ENCODE measurements at regions not wholly inside any gene's neighbourhood (a gene's known extent, or its start where the extent isn't known, plus 50 kb on each side); places are given as distances from the start of the nearest gene placed in this dataset.
"Not testable (repeated sequence)": the region's sequence is repeated elsewhere in the genome, so short reads cannot be mapped to it uniquely, and the experiment has no call there.

- no peak for DNase-seq (ENCODE audit: low read depth, low spot score)
Measured at GRCh38 chr2:192498747-192499146, 304.0 kb upstream of the TMEFF2 start.

DNA sequence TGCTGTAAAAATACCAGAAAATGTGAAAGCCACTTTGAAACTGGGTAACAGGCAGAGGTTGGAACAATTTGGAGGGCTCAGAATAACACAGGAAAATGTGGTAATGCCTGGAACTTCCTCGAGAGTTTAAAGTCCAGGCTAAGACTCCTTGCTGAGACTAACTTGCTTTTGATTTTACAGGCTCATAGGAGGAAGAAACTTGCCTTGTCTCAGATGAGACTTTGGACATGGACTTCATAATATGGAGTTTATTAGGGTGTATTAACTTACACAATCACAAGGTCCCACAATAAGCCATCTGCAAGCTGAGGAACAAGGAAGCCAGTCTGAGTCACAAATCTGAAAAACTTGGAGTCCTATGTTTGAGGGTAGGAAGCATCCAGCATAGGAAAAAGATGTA, 293.4 kb upstream of the TMEFF2 start:
- not testable (repeated sequence) for DNase-seq (ENCODE audit: low read depth, low spot score)

DNA sequence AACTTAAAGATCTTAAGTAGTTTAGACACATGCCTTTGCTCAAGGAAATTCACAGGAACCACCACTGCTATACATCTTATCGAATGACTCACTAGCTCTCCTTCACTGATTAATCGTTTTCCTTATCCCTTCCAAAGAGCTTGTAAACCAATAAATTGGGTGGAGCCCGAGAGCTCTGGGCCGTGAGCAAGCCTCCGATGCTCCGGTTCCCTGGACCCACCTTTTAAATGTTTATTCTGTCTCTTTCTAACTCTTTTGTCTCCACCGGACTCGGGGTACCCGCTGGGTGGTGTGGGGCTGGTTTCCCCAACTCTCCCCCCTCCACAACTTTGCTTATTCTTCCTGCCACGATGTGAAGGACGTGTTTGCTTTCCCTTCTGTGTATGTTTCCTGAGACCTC, 292.9 kb upstream of the TMEFF2 start:
- no peak for DNase-seq (ENCODE audit: low read depth, low spot score)

DNA sequence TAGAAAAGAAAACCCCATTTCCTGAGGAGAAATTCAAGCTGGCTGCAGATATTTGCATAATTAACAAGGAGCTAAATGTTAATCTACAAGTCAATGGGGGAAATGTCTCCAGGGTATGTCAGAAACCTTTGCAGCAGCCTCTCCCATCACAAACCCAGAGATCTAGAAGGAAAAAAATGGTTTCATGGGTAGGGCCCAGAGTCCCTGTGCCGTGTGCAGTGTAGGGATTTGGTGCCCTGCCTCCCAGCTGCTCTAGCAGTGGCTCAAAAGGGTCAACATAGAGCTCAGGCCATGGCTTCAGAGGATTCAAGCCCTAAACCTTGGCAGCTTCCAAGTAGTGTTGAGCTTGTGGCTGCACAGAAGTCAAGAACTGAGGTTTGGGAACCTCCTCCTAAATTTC, 290.2 kb upstream of the TMEFF2 start:
- DNase-seq (ENCODE audit: low read depth, low spot score) = no peak

- no peak for DNase-seq (ENCODE audit: low read depth, low spot score)
Measured at GRCh38 chr2:192480984-192481383, 286.3 kb upstream of the TMEFF2 start.

GRCh38 chr2:192473331-192473730, 278.6 kb upstream of the TMEFF2 start:
- no peak for DNase-seq (ENCODE audit: low read depth, low spot score)

GRCh38 chr2:192471982-192472381, 277.2 kb upstream of the TMEFF2 start:
- no peak for DNase-seq (ENCODE audit: low read depth, low spot score)

- no peak for DNase-seq (ENCODE audit: low read depth, low spot score)
Measured at GRCh38 chr2:192469612-192470011, 274.9 kb upstream of the TMEFF2 start.

DNA sequence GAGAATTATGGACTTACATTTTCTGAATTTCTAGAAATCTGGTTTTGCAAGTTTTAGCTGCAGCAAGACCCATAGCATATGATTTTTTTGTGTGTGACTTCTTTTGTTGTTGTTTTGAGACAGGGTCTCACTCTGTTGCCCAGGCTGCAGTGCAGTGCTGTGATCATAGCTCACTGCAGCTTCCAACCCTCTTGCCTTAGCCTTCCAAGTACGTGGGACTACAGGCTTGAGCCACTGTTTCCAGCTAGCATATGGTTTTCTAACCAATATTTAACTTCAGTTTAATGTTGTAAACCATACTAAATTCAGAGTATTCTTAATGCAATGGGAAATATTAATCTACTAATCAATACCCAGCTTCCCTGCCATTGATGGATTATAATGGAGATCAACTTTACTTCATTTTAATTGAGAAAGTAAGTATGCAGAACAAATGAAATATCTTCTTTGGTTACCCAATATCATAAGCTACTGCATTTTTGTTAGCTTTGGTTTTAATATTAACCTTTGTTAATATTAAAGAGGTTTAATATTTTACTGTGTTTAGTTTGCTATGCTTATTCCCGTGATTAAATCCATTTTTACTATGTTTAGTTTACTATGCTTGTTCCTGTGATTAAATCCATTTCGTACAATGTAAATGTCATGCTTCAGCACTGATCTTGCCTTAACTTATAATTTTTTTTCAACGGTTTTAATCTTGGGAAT, 273.4 kb upstream of the TMEFF2 start:
- DNase-seq (ENCODE audit: low read depth, low spot score) = no peak

GRCh38 chr2:192465141-192465540, 270.4 kb upstream of the TMEFF2 start:
- DNase-seq (ENCODE audit: low read depth, low spot score) = no peak

DNA sequence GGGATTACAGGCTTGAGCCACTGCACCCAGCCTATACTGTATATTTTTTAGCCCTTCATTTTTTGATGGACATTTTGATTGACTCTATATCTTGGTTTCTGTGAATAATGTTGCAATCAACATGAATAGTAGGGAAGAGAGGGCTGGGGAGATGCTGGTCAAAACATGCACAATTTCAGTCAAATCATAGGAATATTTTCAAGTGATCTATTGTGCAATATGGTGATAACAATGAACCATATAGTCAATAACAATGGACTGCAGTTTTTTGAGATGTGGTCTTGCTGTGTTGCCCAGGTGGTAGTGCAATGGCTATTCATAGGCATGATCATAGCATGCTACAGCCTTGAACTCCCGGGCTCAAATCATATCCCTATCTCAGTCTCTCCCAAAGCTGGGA, 264.7 kb upstream of the TMEFF2 start:
- no peak for DNase-seq (ENCODE audit: low read depth, low spot score)

GRCh38 chr2:192448881-192449280, 254.1 kb upstream of the TMEFF2 start:
- DNase-seq (ENCODE audit: low read depth, low spot score) = no peak

DNA sequence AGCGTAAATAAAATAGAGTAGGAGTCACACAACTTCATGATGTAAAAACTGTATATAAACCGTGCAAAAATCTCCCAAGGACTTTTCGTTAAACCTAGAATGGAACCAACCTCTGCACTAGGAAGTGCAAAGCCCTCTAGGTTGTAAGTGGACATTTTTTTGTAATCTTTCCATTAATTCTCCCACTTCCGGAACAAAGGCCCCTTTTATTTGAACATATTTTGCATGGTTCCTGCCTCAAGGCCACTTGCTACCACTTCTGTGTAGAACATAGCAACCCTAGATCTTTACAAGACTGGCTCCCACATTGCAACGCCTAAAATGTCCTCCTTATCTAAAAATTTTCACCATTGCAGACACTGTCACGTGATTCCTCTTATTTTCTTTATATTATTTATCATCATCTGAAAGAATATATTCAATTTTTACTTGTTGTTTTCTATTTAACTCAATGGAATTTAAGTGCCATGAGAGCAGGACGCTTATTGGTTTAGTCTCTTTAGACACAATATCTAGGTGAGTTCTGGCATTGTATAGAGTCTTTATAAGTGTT, 249.6 kb upstream of the TMEFF2 start:
- no peak for DNase-seq (ENCODE audit: low read depth, low spot score)

DNA sequence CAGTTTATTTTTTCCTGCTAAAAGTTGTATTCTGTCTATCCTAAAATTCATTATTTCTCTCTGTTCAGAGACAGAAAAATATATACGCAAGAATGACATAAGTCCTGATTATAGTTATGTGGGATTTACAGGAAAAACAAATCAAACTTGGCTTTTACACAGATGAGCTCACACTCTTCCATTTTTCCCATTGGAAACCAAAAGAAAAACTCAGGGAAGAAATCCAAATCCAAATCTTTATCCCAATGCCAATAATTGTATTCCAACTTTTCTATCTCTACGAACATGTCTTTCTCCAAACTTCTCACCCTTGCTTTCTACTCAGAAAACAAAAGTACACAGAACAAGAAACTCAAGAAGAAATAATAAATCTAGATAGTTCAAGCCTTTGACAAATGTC, 249.1 kb upstream of the TMEFF2 start:
- DNase-seq (ENCODE audit: low read depth, low spot score) = no peak

- DNase-seq (ENCODE audit: low read depth, low spot score) = no peak
Measured at GRCh38 chr2:192438239-192438638, 243.5 kb upstream of the TMEFF2 start.

DNA sequence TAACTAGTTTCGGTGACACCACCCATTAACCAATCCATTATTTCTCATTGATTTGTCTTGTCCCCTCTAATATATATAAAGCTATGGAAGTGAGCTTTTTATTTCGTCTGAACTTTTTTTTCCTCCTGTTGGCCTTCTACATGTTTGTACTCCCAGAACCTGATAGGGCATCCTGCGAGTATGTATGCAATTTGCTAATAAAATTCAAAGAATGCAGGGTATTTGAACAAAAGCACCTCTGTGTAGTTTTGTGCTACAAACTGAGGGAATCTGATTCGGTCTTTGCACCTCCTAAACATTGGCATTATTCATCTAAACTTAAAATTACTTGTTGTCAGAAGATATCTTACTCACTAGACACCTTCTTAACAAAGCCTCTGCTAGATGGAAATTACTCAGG, 242.9 kb upstream of the TMEFF2 start:
- no peak for DNase-seq (ENCODE audit: low read depth, low spot score)

DNA sequence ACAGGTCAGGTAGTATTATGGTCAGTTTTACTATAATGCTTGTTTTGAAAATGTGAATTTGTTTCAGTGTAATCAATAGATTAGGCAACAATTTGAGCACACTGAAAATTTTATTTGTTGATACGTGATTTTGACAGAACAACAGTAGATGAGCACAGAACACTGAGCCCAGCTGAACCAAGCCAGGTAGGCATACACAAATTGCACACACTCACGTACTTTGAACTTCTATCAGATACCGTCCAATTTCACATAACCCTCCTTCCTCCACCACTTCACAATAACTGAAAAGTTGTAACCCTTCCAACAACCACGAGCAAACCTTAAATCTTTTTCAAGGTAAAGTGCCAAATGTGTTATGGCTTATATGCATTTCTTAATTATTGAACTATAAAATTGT, 229.5 kb upstream of the TMEFF2 start:
- DNase-seq (ENCODE audit: low read depth, low spot score) = no peak

- no peak for DNase-seq (ENCODE audit: low read depth, low spot score)
Measured at GRCh38 chr2:192419786-192420185, 225.1 kb upstream of the TMEFF2 start.

- DNase-seq (ENCODE audit: low read depth, low spot score) = no peak
Measured at GRCh38 chr2:192416060-192416459, 221.3 kb upstream of the TMEFF2 start.

- no peak for DNase-seq (ENCODE audit: low read depth, low spot score)
Measured at GRCh38 chr2:192414794-192415193, 220.1 kb upstream of the TMEFF2 start.

GRCh38 chr2:192413812-192414681, 219.3 kb upstream of the TMEFF2 start:
- no peak for DNase-seq (ENCODE audit: low read depth, low spot score)

DNA sequence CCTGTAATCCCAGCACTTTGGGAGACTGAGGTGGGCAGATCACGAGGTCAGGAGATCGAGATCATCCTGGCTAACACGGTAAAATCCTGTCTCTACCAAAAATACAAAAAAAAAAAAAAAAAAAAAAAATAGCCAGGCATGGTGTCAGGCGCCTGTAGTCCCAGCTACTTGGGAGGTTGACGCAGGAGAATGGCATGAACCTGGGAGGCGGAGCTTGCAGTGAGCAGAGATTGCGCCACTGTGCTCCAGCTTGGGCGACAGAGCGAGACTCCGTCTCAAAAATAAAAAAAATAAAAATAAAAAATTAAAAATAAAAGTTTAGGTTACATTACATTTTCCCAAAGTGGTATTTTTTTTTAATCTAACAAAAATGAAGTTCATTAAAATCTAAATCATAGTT, 218.1 kb upstream of the TMEFF2 start:
- DNase-seq (ENCODE audit: low read depth, low spot score) = not testable (repeated sequence)

GRCh38 chr2:192412394-192412793, 217.7 kb upstream of the TMEFF2 start:
- DNase-seq (ENCODE audit: low read depth, low spot score) = no peak

Measured in activated CD4-positive, CD25-positive, alpha-beta regulatory T cell treated with anti-CD3 and anti-CD28 coated beads, Interleukin-2, amount 50 U/mL, for 16 hours (primary cell).